ENCODE measurements at regions not wholly inside any gene's neighbourhood (a gene's known extent, or its start where the extent isn't known, plus 50 kb on each side); places are given as distances from the start of the nearest gene placed in this dataset.

- no peak for DNase-seq (ENCODE audit: low read depth in 2 of 2)
Observed at GRCh38 chr9:86764221-86764624, 183.1 kb downstream of the GAS1 start.

- no peak for DNase-seq (ENCODE audit: low read depth in 2 of 2)
Observed at GRCh38 chr9:86763791-86764190, 183.5 kb downstream of the GAS1 start.

DNA sequence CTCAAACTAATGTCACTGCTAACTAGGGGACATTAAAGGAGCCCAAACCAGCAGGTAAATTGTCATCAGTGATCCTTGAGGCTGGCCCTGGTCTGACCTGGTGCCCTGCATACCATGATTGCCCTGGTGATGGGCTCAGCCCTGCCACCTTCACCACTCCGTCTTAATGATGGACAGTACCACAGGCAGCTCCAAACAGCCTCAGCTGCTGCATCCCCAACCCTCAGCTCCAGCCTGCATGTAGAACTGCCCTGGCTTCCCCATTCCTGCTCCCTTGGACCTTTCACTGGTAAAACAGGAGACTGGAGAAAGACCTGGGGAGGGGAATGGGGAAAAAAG is 190.0 kb downstream of the GAS1 start:
- no peak for DNase-seq (ENCODE audit: low read depth in 2 of 2)

DNA sequence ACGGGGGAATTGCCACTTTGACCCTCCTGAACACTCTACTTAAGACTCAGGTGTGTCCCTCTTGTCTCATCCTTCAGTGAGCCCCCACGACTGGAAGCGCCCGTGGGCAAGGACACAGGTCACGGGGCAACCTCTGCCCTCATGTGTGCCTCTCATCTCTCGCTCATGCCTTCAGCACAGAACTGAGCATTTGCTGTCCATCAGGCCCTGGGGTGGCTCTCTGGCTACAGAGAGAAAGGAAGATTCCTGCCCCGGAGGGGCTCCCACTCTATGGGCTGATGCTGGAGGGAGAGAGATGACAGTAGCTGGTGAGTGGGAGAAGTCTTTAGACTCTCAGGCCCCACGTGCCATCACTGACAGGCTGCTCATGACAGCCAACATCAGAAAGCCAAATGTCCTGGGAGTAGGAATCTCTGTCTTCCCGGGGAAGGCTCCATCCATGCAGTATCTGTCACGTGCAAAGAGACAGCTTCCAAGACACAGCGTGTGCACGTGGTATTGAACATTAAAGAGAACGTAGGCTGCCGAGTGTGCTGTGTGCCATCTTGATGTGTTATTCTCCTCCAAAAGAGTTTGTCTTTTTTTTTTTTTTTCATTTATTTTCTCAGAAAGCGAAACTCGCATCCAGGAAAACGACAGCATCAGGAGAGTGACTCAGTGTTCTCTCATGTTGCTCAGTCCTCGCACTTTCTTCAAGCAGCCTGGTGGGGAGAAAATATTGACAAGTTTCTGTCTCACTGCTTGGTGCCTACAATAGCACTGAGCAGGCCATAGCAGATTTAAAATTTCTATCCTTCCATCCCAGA is 190.5 kb downstream of the GAS1 start:
- no peak for DNase-seq (ENCODE audit: low read depth in 2 of 2)

GRCh38 chr9:86755561-86755941 is 191.8 kb downstream of the GAS1 start:
- no peak for DNase-seq (ENCODE audit: low read depth in 2 of 2)

DNA sequence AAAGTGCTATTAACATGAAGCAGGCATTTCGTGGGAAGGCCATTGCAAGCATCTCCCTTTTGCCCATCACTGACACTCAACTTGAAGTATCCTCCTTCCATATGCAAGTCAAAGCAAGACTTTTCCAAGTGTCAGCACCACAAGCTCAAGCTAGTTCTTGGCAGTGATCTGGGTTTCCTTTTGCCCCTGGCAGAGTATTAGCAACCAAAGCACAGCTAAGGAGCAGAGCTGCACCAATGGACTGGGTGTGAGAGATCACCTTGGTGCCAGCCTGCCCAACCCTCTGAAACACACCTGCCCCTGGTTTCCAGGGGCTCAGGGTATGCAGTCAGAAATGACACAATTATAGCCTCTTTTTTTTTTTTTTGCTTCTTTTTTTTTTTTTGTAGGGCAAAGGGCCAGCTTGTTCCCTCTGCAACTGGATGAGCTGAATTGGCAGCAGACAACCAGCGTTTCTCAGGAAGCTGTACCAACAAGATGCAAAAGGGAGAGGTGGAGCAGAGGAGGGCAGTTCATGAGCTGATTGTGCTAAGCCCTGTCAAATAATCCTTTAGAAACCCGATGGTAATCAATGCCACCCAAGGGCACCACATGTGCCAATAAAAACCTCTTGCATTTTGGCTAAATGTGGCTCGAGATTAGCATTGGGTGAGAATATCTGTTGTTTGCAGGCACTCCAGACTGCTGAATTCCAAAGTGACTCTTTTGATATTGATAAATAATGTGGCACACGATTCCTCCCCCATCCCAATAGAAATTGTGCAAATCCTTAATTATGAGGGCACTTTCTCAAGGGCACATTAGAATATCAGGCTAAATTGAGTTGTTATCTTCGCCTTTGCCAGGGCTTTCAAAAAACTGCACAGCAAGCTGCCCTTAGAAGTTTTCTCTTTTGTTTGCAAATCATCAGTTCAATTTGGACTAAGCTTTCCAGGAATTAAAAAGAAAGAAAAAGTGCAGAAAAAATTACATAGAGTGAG is 192.4 kb downstream of the GAS1 start:
- no peak for DNase-seq (ENCODE audit: low read depth in 2 of 2)

DNA sequence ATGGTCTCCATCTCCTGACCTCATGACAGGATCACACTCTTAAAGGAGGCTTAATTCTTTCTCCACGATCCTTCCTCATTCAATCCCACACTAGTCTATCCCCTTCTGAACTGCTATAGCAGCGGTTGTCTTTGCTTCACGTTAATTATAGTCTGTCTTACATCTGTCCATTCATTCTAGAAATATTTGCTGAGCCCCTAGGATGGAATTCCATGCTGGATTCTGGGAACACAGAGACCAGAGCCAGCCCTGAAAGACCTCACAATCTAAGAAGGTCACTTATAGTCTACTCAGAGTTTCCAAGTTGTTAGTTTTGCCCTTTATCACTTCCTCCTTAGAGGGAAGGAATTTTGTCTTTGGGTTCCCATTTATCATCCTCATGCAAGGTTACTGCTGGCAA is 193.5 kb downstream of the GAS1 start:
- no peak for DNase-seq (ENCODE audit: low read depth in 2 of 2)

GRCh38 chr9:86752733-86753132 is 194.6 kb downstream of the GAS1 start:
- DNase-seq (ENCODE audit: low read depth in 2 of 2): no peak

DNA sequence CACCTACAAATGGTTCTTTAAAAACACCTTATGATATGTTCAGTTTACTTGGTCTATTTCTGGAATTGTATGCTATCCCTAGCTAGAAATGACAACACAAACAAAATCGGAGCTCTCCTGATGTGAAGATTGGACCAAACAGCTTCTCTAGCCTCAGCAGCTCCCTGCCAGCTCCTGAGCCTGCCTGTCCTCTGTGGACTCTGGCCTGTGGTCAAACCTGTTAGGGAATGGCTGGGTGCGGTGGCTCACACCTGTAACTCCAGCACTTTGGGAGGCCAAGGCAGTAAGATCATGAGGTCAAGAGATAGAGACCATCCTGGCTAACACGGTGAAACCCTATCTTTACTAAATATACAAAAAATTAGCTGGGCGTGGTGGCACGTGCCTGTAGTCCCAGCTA is 195.3 kb downstream of the GAS1 start:
- DNase-seq (ENCODE audit: low read depth in 2 of 2): no peak

DNA sequence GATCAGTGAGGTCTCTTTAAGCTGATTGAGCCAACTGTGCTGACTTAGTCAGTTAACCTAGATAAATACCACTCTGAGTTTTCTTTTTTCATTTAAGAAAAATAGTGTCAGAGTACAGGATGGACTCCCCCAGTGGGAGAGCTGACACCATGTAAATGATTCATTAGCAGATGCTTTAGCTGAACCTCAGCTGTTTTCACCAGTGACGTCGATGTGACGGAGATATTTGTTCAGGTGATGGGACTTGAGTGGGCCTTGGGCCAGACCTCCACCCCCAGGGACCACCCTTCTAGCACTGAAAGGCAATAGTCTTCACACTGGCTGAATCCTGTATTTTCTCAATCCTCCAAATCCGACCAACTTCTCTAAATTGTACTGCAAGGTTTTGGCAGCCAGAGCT is 196.1 kb downstream of the GAS1 start:
- no peak for DNase-seq (ENCODE audit: low read depth in 2 of 2)

GRCh38 chr9:86749894-86750255 is 197.4 kb downstream of the GAS1 start:
- DNase-seq (ENCODE audit: low read depth in 2 of 2): no peak

GRCh38 chr9:86749161-86749893 is 198.0 kb downstream of the GAS1 start:
- no peak for DNase-seq (ENCODE audit: low read depth in 2 of 2)

DNA sequence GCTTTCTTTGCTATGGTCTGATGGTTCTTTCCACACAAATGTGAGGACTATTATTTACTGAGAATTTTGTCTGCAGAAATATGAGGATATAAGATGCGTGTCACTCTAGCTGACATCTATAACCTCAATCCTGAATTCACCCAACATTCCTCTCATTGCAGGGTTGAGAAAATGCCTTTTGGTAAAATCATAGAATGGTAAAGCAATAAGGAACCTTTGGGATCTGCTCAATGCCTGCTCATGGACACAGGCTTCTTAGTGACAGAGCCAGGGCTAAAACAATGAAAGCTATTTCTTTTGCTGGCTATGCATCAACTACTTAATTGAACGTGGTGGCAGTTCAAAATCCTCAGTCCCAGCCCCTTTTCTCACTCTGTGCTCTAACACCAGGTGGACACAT is 199.6 kb downstream of the GAS1 start:
- no peak for DNase-seq (ENCODE audit: low read depth in 2 of 2)

- no peak for DNase-seq (ENCODE audit: low read depth in 2 of 2)
Observed at GRCh38 chr9:86741311-86742208, 205.7 kb downstream of the GAS1 start.

GRCh38 chr9:86735772-86736458 is 211.4 kb downstream of the GAS1 start:
- DNase-seq (ENCODE audit: low read depth in 2 of 2): no peak

DNA sequence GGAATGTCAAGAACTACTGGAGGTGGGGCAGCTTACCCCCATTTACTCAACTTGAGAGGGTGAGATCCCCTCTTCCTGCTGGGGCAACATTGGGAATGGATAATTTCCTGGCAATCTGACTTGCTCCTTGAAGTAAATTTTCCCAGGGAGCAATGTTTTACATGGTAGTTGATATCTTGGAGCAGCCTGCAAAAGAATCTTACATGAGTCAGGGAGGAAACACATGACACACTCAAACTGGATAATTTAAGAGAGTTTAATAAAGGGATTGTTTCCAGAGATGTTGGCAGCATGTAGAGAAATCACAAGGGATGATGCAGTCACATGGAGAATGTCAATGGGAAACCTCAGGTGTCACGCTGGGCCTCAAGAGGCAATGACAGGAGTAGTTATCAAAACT is 212.5 kb downstream of the GAS1 start:
- DNase-seq (ENCODE audit: low read depth in 2 of 2): no peak

- no peak for DNase-seq (ENCODE audit: low read depth in 2 of 2)
Observed at GRCh38 chr9:86733929-86734328, 213.4 kb downstream of the GAS1 start.

DNA sequence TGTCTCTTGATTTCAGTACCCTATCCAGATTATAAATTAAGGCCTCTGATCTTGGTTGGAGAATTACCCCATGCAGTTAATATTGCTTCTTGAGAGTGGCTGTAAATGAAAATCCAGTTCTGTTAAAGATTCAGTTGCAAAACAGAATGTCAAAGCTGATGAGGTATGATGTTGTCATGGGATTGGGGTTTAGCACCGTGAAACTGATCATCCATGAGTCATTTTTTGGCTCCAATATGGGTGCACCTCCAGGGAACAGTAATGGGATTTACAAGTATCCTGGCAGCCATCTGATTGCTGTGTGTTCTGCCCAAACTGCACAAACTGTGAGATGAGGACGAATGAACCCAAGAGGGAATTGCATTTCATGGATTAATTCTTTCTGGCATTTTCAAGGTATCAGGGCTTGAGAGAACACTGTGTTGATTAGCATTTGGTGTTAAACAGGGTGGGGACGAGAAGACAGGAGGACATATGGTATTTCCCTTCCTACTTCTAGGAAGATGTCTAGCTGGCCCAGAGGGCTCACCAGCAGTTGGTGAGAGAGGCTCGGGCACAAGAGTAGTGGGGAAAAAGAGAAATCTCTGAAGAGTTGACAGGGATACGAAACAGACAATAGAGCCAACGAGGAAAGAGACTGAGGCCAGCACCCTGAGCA is 214.7 kb downstream of the GAS1 start:
- DNase-seq (ENCODE audit: low read depth in 2 of 2): no peak

- no peak for DNase-seq (ENCODE audit: low read depth in 2 of 2)
Observed at GRCh38 chr9:86731511-86732063, 215.7 kb downstream of the GAS1 start.

Data from stimulated activated CD8-positive, alpha-beta memory T cell treated with anti-CD3 and anti-CD28 coated beads, Interleukin-15, amount 100 ng/mL, for 48 hours (primary cell).